Activated CD4-positive, alpha-beta T cell treated with anti-CD3 and anti-CD28 coated beads, Interleukin-2, amount 50 U/mL, for 48 hours (primary cell): ENCODE measurements at regions not wholly inside any gene's neighbourhood (a gene's known extent, or its start where the extent isn't known, plus 50 kb on each side); places are given as distances from the start of the nearest gene placed in this dataset.
"Not testable (repeated sequence)": the region's sequence is repeated elsewhere in the genome, so short reads cannot be mapped to it uniquely, and the experiment has no call there.

ENCODE experiments used
- DNase-seq, 2 experiments: peaks; one replicate each; pipeline ENCODE4 v3.0.0-alpha.2; 2020

DNA sequence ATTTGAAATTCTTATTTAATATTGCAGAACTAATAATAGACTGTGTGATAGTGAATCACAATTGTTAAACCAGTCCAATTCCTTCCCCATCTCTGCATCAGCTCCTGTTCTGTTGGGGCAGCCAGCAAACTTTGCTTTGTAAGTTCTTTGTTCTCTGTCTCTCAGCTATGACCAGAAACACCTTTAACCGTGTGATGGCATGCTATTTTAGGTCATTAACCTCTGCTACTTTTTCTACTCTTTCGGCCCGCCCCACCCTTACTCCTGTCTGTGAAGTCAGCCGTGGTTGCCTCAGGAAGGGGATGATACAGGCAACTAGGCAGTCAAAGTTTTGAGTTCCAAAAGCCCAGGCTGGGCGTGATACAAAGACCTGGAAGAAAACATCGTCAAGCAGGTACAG, 51.3 kb upstream of the EGFL6 start:
- no peak for DNase-seq

DNA sequence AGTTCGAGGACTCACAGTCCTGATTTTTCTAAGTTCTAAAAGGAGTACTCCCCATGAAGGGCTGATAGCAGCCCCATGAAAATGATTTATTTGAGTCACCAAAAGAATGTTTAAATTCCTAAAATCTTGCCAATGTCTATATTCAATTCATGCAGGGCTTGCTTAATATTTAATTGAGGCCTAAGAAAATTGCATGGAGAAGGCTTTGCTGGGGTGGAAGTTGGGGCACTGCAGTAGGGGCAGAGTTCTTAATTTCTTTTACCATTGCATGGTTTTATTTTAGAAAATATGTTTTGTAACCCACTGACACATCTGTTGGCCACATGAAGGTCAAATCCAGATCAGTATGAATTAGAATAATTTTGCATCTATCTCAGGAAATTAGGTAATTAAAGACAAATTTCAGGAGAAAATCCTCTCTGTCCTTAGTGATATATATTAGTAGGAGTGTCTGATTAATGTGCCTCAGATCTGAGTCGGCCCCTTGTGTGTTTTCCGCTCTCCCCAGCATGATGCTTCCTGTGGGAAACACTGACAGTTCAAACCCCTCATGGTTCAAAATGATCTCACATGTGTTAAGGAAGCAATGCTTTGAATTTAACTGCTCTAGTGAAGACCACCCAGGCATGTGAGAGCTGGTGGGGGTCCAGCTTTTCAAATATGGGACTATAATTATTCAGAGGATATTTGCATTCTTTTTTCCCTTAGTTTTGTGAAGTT, 54.0 kb upstream of the EGFL6 start:
- no peak for DNase-seq

DNA sequence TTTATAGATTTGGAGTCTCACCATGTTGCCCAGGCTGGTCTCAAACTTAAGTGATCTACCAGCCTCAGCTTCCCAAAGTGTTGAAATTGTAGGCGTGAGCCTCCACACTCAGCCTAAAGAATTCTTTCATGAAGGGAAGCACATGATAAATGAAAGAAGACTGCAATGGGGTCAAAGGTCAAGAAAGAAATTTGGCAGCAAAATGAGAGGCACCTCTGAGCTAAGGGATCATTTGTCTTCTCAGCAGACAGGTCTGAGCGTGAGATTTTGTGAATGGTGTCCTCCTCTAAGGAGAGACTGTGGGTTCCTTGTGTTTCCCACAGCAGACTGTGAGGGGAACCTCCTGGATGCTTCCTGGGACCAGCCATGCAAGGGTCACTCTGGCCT, 57.5 kb upstream of the EGFL6 start:
- DNase-seq = no peak

DNA sequence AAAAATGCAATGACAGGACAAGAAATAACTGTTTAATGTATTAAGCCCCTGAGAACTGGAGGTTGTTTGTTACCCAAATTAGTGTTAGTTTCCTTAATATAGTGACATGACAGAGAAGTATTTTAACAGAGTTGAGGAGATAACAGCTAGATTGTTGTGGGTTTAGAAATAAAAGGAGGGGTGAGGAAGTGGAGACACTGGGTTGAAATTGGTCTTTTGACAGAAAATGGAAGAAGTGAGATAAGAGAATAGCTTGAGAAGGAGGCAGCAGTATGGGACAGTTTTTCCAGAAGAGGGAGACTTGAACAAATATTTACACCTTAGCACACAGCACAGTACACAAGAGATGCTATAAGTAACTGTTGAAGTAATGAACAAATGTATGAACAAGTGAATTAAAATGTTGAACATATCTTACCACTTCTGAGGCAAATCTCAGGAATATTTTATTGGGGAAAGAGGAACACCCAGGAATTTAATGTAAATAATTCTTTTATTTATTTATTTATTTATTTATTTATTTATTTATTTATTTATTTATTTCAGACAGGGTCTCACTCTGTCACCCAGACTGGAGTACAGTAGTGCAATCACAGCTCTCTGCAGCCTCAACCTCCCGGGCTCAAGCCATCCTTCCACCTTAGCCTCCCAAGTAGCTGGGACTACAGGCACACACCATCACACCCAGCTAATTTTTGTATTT, 58.0 kb upstream of the EGFL6 start:
- DNase-seq = no peak

DNA sequence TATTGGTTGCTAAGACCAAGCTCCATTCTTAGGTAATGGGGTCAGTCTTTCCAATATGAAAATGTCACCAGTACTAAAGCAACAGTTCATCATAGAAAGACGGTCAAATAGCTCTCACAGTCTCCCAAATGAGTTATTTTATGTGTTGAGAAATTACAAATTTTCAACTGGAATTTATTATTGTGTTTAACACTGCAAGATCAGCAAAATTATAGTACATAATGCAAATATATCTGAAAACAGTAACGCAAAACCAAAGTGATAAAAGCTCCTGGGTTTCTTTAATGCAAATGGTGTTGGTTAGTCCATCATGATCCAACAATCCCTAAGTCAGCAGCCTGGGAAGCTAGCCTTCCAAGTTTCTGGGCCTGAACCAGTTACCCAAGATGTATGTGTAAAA, 61.5 kb upstream of the EGFL6 start:
- no peak for DNase-seq

DNA sequence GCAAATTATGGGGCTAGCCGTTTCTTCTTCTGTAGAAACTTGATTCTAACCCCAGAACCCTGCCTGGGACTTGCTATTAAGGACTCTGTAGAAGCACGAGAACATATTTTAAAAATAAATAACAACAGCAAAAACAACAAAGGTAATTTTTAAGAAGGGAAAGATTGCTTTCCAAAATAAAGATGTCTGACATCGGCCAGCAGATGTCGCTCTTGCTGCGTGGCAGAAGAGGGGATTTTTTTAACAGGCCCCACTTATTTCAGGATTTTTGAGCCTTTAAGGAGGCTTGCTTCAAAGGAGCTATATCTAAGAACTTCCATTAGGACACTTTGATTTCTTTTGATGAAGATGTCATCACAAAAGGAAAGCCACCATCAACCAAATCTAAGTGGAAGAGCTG, 62.8 kb upstream of the EGFL6 start:
- peak; percentile 47 to 55 for DNase-seq

DNA sequence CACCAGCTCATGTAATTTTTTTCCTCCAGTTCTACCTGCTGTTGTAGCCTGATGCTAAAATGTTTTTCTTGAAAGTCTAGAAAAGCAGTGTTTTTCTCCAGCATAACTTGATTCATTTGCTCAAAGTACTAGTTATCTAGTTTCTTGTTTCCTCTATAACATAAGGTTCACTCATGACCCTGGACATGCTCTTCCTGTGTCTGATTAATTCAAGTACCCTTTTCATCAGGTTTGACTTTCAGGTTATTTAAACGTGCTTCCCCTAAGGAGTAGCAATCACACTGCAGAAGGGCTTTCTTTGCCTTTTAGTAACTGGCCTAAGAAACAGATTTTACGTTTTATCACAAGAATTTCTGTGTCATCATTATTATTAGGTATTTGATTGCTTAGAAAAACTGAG, 66.8 kb upstream of the EGFL6 start:
- no peak for DNase-seq

DNA sequence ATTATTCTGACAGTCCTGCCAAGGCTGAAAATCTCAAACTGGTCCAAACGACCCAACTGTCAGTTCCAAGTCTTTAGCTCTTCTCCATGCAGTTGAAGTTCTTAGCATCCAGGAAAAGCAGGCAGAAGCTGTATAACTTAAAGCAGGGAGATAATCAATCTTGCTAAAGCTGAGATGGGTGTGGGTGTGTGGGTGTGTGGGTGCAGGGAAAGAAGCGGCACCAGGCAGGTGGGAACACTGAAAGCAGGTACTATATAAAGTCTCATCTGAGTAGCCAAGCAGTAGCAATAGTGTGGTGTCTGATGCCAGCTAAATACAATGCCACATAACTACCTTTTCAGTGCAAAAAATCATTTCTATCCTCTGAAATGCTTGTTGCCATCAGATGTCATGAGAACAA, 69.7 kb upstream of the EGFL6 start:
- DNase-seq = no peak

DNA sequence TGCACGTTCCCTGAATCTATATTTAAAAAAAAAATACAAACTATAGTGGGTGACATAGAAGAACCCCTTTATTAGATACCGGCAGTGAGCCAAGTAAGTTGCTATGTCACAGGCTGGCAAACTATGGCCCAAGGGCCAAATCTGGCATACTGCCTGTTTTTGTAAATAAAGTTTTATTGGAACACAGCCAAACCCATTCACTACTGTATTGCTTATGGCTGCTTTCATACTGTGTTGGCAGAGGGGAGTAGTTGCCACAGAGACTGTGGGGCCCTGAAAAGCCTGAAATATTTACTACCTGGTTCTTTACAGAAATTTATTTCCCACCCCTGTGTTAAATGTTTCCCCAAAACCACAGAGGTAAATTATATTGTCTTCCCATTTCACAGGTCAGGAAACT, 71.2 kb upstream of the EGFL6 start:
- no peak for DNase-seq

DNA sequence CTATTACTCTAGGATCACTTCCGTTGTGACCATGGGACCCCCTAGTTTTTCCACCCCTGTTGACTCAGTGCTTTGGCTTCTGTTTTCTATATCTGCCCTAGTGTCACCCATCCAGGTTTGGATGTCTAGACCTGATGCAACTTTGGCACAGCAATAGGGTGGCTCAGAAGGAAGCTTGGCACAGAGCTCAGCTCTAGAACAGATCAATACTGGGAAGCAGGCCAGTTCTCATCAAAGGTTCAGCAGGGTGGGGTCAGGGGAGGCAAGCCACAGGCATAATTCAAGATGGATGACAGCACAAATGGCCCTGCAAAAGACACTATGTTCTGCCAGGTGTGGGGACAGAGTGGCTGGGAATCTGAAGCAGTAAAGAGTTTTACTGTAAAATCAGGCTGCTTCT, 74.2 kb upstream of the EGFL6 start:
- no peak for DNase-seq

DNA sequence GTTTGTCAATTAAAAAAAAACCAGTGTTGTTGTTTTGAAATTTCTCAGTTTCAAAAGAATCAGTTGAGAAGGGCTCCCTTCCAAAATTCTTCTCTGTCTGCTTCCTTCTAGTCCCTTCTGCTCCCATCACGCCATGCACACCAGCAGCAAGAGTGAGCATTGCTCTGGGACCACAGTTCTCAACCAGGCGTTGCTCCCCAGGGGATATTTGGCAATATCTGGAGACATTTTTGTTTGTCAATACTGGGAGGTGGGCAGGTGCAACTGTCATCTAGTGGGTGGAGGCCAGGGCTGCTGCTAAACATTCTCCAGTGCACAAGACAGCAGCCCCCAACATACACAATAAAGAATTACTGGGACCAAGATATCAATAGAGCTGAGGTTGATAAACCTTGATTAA, 74.8 kb upstream of the EGFL6 start:
- no peak for DNase-seq

DNA sequence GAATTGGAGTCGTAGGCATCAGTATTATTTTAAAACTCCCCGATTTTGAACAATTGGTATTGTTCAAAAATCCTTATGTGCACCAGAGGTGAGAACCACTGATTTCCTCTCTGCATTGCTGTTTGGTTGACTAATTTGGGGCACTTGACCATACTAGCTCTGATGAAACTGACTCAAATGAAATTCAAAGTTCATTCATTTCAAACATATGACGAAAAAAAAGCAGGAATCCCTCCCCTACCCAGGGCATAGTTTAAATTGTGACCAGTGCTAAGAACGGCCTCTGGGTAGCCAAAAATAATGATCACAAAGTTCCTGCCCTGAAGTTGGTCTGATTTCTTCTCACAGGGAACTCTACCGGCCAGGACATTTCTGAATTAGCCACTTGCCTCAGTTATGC, 75.7 kb upstream of the EGFL6 start:
- no peak for DNase-seq

DNA sequence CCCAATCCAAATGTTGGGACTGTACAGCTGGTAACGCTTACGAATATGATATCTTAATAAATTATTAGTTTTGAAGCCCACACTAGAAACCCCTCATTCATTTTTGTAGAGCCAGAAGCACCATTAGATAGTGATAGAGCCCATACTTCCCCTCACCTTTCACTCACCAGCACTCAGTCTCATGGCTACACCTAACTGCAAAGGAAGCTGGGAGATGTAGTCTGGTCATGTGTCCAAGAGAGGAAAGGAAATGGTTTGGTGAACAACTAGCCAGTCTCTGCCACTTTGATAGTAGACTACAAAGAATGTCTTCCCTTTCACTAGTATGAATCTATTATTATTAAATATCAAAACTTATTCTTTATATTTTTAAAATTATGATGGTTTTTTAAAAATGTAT, 77.1 kb upstream of the EGFL6 start:
- DNase-seq = no peak

DNA sequence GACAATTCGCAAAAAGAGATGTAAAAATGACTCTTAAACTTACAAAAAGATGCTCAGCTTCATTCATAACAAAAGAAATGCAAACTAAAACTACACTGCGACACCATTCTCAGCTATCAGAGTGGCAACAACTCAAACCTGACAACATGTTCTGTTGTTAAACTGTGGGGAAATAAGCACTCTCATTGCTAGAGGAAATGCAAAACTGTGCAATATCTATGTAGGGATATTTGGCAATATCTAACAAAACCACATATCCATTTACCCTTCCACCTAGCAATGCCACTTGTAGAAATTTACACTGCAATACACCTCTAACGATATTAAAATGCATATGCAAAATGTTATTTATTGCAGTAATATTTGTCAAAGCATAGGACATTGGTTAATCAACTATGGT, 78.3 kb upstream of the EGFL6 start:
- no peak for DNase-seq

DNA sequence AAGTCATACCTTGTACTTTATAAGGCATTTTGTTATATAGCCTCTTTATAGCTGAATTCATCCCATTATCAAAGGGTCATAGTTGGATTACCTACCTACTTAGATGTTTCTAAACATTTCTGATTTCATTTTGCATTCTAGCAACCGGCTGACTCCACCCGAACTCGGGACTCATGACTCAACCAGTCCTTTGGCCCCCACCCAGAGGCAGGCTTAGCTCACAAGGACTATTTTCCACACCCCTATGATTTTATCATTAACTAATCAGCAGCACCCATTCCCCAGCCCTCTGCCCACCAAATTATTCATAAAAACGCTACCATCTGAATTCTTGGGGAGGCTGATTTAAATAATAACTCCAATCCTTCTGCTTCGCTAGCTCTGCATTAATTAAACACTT, 79.9 kb upstream of the EGFL6 start:
- no peak for DNase-seq

DNA sequence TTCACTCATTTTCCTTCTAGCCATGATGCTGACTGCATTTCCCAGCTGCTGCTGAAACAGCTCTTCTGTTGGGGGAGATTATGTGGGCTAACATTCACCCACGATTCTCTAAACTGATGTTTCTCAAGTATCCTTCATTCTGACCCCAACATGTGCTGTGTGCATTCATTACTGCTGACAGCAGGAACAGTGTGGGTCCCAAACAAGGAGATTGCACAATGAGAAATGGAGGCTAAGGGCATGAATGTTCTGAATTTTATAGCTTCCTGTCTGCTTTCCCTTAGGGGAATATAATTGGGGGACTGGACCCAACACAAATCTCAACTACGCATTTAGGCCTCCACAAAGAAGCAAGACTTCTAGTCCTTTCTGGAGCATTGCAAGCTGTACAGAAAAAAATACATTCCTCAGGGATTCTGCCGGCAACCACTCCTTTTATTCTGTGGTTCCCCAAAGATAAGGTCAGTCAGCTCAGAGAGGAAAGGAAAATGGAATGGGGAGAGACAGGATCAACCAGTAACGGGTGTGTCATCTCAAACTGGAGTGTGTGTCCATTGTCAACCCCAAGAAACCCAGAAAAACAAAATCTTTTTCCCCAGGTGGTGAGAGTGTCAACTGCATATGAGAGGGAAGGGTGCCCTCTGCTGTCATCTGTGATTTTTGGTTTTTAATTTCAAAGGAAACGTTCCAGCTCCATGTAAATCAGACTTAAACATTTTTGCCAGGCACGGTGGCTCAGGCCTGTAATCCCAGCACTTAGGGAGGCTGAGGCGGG, 81.5 kb upstream of the EGFL6 start:
- DNase-seq = peak; percentile 20 to 35

DNA sequence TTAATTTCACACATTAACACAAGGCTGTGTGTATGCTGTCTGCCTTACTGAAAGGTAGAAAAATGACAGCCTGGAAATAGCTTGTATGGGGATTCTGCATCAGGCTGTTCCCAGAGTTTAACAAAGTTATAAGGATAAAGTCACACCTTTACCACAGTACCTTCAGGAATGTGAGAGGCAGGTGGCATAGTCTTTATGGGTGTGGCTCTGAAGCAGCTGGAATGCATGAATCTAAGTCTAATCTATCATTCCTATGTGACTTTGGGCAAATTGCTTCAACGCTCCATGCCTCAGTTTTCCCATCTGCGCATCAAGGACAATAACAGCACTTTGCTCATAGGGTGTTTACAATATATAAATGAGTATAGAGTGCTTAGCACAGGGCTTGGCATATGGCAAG, 84.2 kb upstream of the EGFL6 start:
- no peak for DNase-seq

DNA sequence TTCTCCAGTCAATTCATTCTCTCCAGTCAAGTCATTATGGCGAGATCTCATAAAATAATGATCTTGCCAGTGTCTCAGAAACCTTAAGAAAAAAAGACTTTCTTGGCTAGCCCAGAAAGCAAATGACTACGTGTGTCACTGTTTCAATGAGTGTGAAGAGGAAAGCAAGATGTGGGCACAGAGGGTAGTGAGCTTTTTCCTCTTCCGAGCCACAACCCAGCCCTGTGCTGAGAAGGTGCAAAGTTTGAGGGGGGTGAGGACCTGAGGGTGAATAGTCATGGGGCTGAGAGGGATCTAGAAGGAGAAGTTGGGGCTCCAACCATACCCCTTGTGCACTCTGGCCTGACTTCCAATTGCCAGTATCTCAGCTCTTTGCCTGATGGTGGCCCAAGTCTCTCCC, 85.6 kb upstream of the EGFL6 start:
- DNase-seq = no peak

DNA sequence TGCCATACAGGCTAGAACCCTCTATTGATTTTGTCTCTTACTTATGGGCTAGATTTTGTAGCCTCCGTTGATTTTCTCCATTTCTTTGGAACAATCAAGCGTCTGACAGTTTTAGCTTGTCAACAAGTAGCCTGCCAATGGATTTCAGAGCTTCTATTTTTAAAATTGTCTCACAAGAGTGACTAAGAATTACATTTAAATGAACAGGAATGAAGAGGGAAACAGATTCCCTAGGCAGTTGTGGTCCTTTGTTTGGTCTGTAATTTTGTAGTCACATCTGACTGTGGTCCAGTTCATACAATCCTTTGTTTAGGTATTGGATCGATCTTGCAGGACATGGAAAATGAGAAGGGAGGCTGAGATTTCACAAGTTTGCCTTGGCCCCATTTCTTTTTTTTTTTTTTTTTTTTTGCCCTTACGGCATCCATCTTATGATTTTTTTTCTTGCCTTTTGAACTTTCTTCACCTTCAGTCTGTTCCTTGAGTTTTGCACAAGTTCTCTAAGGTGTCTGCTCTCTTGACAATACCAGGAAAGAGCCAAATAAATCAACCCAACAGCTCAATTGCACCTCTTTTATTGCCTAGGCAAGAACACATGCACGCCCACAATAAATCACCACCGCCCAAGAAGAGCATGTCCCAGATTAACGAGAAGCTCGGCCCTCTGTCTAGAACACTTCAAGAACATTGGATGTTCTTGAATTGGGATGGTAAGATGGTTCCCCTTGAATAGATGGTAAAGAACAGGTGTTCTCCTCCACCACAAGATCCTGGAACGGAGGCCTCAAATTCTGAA, 86.5 kb upstream of the EGFL6 start:
- no peak for DNase-seq

DNA sequence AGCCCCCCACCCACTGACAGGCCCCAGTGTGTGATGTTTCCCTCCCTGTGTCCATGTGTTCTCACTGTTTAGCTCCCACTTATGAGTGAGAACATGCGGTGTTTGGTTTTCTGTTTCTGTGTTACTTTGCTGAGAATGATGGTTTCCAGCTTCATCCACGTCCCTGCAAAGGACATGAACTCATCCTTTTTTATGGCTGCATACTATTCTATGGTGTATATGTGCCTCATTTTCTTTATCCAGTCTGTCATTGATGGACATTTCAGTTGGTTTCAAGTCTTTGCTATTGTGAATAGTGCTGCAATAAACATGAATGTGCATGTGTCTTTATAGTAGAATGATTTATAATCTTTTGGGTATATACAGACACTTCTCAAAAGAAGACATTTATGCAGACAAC, 88.6 kb upstream of the EGFL6 start:
- not testable (repeated sequence) for DNase-seq

DNA sequence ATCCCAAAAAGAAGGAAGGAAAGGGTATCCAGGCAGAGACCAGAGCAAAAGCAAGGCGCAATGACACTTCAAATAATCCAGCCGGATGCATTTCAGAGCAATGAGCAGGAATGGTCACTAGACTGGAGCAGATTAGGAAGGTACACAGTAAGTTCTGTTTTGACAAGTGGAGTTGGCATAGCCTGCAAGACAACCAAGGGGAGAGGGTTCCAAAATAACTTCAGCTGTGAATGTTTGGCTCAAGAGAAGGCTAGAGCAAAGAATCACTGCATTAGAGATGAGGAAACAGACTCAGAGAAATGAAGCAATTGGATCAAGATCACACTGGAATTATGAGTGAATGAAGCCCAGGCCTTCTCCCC, 90.0 kb upstream of the EGFL6 start:
- DNase-seq = no peak

DNA sequence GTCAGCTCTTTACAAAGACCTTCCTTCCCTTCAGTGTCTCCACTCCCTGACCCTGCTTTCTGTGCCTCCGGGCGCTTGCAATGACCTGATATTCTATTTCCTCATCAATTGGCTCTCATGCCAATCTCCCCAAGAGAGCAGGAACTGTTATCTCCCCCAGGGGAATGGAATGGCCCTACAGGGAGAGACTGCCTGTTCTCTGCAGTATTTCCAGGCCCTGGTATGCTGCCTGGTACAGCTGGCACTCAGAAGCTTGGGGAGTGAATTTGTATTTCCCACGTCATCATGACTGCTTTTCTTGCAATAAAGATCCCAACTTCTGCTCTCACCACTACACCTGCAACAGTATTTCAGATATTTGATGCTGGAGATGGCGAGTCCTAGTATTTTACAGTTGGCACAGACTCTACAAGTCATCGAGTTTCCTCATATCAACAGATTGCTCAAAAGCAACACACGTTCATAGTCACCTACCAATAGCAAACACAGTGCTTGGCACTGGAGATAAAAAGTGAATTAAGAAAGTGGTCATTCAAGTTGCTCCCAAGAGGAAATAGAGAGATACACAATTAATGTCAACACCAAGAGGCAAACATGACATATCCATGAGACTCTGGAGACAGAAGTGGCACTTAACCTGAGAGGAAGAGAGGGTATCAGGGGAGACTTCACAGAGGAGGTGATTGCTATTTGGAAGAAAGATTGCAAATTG, 90.5 kb upstream of the EGFL6 start:
- no peak for DNase-seq

DNA sequence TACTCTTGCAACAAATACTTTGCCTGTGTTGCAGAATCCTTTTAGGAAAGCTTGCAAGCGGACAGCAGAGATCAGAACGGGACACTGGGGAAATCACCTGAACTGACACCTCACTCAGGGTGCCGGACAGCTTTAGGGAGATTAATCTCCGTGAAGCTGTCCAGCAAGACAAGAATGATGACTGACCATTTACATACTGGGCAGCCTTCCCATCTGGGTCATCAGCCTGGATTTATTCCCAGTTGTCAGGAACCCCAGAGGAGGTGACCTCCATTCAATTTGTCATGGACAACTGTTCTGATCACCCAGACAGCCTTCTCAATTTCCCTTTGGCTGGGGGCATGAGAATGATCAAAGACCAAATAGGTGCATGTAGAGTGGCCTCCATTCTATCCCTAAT, 93.0 kb upstream of the EGFL6 start:
- DNase-seq = no peak
